HepG2 (cell line): ENCODE measurements at regions not wholly inside any gene's neighbourhood (a gene's known extent, or its start where the extent isn't known, plus 50 kb on each side); places are given as distances from the start of the nearest gene placed in this dataset.

ENCODE experiments used
- ATAC-seq: fragments of 200-7000 bp; cut with Tn5 transposase; 3 replicates; pipeline ENCODE4 v1.9.1; 2020; ENCODE audit warnings: mild to moderate bottlenecking, moderate library complexity
- BruUV-seq: library from RNA; stranded (reverse); fragments of 400-500 nt; replicated peaks from 2 replicates; lab custom pipeline; 2021; lab: Mats Ljungman, UMichigan
- CTCF ChIA-PET: fragments of 300-600 bp; formaldehyde crosslinking; extraction: SDS; loops from one replicate; lab custom pipeline; 2021; ENCODE audit warnings: low total read pairs, inconsistent platforms, low intra/inter-chr PET ratio; lab: Yijun Ruan, JAX
- POLR2A ChIA-PET: fragments of 350-600 bp; sonication (Branson Sonifier 250); formaldehyde crosslinking; loops from one replicate; lab custom pipeline; 2020; ENCODE audit warnings: antibody characterized with exemption, inconsistent platforms; lab: Yijun Ruan, JAX
- DNase-seq: peaks from one replicate; pipeline ENCODE4 v3.0.0-alpha.2; 2015; ENCODE audit warnings: low spot score
- FAIRE-seq: peaks from 3 replicates; lab custom pipeline; 2011; peaks lifted over from hg19 to GRCh38; lab: Jason Lieb, UNC
- H2AFZ ChIP-seq: one replicate; pipeline ENCODE4 v1.6.1; 2011; ENCODE audit warnings: low read length, inconsistent platforms
- H3K27ac ChIP-seq: fragments of 300-600 bp; 3 replicates; pipeline ENCODE4 v1.8.0; 2011; ENCODE audit warnings: mixed run types, mild to moderate bottlenecking, mixed read lengths, low read length, inconsistent platforms; ENCODE audit not compliant: insufficient read depth; ENCODE audit errors: extremely low read length
- H3K27me3 ChIP-seq, 2 experiments: fragments of 200-600 bp in 1 of 2; 2 replicates in 1 of 2; 3 replicates in 1 of 2; pipeline versions ENCODE4 v1.6.0 to v1.8.0; 2011; ENCODE audit warnings: low read length in 2 of 2, mild to moderate bottlenecking in 2 of 2, moderate library complexity in 2 of 2, inconsistent platforms in 1 of 2; ENCODE audit not compliant: insufficient read depth in 2 of 2, control insufficient read depth in 1 of 2
- H3K36me3 ChIP-seq, 2 experiments: fragments of 200-600 bp in 1 of 2; replicated peaks in 1 of 2; 2 replicates in 1 of 2; 3 replicates in 1 of 2; pipeline versions ENCODE4 v1.5.1 to v1.8.0; 2011; ENCODE audit warnings: low read length in 2 of 2, inconsistent platforms in 1 of 2; ENCODE audit not compliant: insufficient read depth in 2 of 2, control insufficient read depth in 1 of 2
- H3K4me1 ChIP-seq: 2 replicates; pipeline ENCODE4 v1.5.1; 2012; ENCODE audit warnings: low read length, inconsistent platforms; ENCODE audit not compliant: insufficient read depth
- H3K4me2 ChIP-seq: 2 replicates; pipeline ENCODE4 v1.6.0; 2011; ENCODE audit warnings: low read depth, low read length, inconsistent platforms
- H3K4me3 ChIP-seq, 3 experiments: fragments of 200-600 bp in 1 of 3; sonication (generic), shearing (Covaris generic) in 1 of 3; replicated peaks in 1 of 3; 2 replicates each; pipeline ENCODE4 v1.5.1; 2011 to 2016; ENCODE audit warnings: low read length in 3 of 3, inconsistent platforms in 2 of 3, low read depth in 2 of 3, mild to moderate bottlenecking in 2 of 3, control low read depth in 1 of 3, mixed read lengths in 1 of 3; ENCODE audit not compliant: insufficient read depth in 1 of 3
- H3K79me2 ChIP-seq: one replicate; pipeline ENCODE4 v1.6.1; 2011; ENCODE audit warnings: low read length, inconsistent platforms; ENCODE audit not compliant: insufficient read depth
- H3K9ac ChIP-seq: 2 replicates; pipeline ENCODE4 v1.6.0; 2011; ENCODE audit warnings: mild to moderate bottlenecking, low read depth, low read length, inconsistent platforms; ENCODE audit not compliant: insufficient read depth
- H3K9me3 ChIP-seq: 2 replicates; pipeline ENCODE4 v1.5.1; 2012; ENCODE audit warnings: mild to moderate bottlenecking, low read length
- H4K20me1 ChIP-seq: 2 replicates; pipeline ENCODE4 v1.6.0; 2011; ENCODE audit warnings: inconsistent platforms, mild to moderate bottlenecking, low read length, moderate library complexity; ENCODE audit not compliant: insufficient read depth
- FOSL2 ChIP-seq: sonication (generic); formaldehyde crosslinking; IDR thresholded peaks from 2 replicates; pipeline ENCODE4 v1.4.0; 2020; ENCODE audit warnings: missing genetic modification reagents
- HOXA3 ChIP-seq: sonication (generic); formaldehyde crosslinking; IDR thresholded peaks from 2 replicates; pipeline ENCODE4 v1.5.0; 2020; ENCODE audit warnings: missing genetic modification reagents
- KAT8 ChIP-seq: IDR thresholded peaks from 2 replicates; pipeline ENCODE4 v1.6.1; 2016; ENCODE audit warnings: missing genetic modification reagents, missing compliant biosample characterization
- MAFK ChIP-seq, 2 experiments: IDR thresholded peaks in 1 of 2; conservative IDR thresholded peaks in 1 of 2; 2 replicates each; pipeline ENCODE4 v1.6.1; 2011; ENCODE audit warnings: improper control_type of control experiment in 2 of 2, low read length in 2 of 2
- MED1 ChIP-seq: sonication (generic); formaldehyde crosslinking; IDR thresholded peaks from 2 replicates; pipeline ENCODE4 v1.4.0; 2020; ENCODE audit warnings: missing genetic modification reagents
- NFE2 ChIP-seq: sonication (generic); formaldehyde crosslinking; IDR thresholded peaks from 2 replicates; pipeline ENCODE4 v1.4.0; 2020; ENCODE audit warnings: missing genetic modification reagents
- NFE2L2 ChIP-seq: fragments of 150-350 bp; IDR thresholded peaks from 2 replicates; pipeline ENCODE4 v1.6.1; 2014; ENCODE audit warnings: low read length
- ONECUT2 ChIP-seq: sonication (generic); formaldehyde crosslinking; IDR thresholded peaks from 2 replicates; pipeline ENCODE4 v1.4.0; 2020; ENCODE audit warnings: missing genetic modification reagents
- SOX6 ChIP-seq, 2 experiments: fragments of 450-650 bp in 1 of 2; sonication (generic) in 1 of 2; formaldehyde crosslinking in 1 of 2; IDR thresholded peaks; 2 replicates each; pipeline versions ENCODE4 v1.4.0 to v1.6.1; 2017 to 2020; ENCODE audit warnings: antibody characterized with exemption in 1 of 2, mild to moderate bottlenecking in 1 of 2, missing genetic modification reagents in 1 of 2
- SRSF4 ChIP-seq: fragments of 200-400 bp; formaldehyde crosslinking; IDR thresholded peaks from one replicate; pipeline ENCODE4 v1.6.1; 2018; ENCODE audit warnings: mild to moderate bottlenecking, low read depth, low read length, moderate library complexity; ENCODE audit not compliant: poor library complexity, severe bottlenecking
- STAG1 ChIP-seq: sonication (generic); formaldehyde crosslinking; IDR thresholded peaks from 2 replicates; pipeline ENCODE4 v1.4.0; 2020; ENCODE audit warnings: missing genetic modification reagents
- XRCC5 ChIP-seq: fragments of 200-400 bp; formaldehyde crosslinking; optimal IDR thresholded peaks from 2 replicates; pipeline ENCODE3; 2017; ENCODE audit warnings: mild to moderate bottlenecking, low read length
- ZNF205 ChIP-seq: IDR thresholded peaks from 2 replicates; pipeline ENCODE4 v1.6.1; 2018; ENCODE audit warnings: missing biosample characterization, missing genetic modification reagents
- ZNF660 ChIP-seq: sonication (generic); formaldehyde crosslinking; IDR thresholded peaks from 2 replicates; pipeline ENCODE4 v1.5.1; 2020; ENCODE audit warnings: mild to moderate bottlenecking, low read depth, missing genetic modification reagents, borderline replicate concordance
- ZNF772 ChIP-seq: sonication (generic); formaldehyde crosslinking; IDR thresholded peaks from 2 replicates; pipeline ENCODE4 v1.5.0; 2020; ENCODE audit warnings: mild to moderate bottlenecking, missing genetic modification reagents
- WGBS: methylation state at CpG from one replicate; pipeline ENCODE4 v1.1.6; 2017; ENCODE audit warnings: low lambda C conversion rate; 5-methylcytosine and 5-hydroxymethylcytosine counted together
- in situ Hi-C: cut with HindIII; loops from 2 replicates; pipeline ENCODE4 v1.10.0; 2017; ENCODE audit warnings: low pct_unique_long_range_greater_than_20kb; ENCODE audit not compliant: extremely low pct_ligation_motif_present
- intact Hi-C: fragments of 100-400 bp; cut with micrococcal nuclease; formaldehyde crosslinking; loops from one replicate; pipeline ENCODE4 v1.10.0; 2022; ENCODE audit not compliant: unreplicated experiment
- TF ChIP-seq, protein P1 (sequence below): sonication (generic); formaldehyde crosslinking; IDR thresholded peaks from 2 replicates; pipeline ENCODE4 v1.5.1; 2020; ENCODE audit warnings: mild to moderate bottlenecking, moderate library complexity, missing genetic modification reagents

DNA sequence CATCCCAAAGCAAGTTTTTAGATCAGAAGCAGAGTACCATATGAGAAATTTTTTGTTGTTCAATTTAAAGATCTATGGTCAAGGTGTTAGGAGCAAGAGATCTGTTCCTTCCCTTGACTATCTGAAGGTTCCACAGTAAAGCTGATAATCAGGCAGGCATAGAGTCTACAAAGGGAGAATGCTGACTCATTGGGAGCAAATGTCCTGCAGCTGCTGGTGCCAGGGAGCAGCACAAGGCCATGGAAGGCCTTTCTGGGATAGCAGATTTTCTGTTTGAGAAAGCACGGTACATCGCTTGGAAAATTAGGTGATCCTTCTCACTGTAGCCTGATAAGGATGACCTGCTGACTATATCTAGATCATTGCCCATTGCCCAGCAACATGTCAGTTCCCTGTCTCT lies 210.1 kb upstream of the C1orf87 start:
- H3K4me2 ChIP-seq, result no peak overlapping the region
- no peak overlapping the region for H2AFZ ChIP-seq
- no peak for FAIRE-seq
- H3K36me3 ChIP-seq, result no peaks in the 10 kb centered on the region
- no TSS peak for BruUV-seq
- no peak overlapping the region for H3K4me3 ChIP-seq
- 0 out of 3 replicates have a peak, but pooled peaks have one; percentile 27 for ATAC-seq
- intact Hi-C loops (loop anchor here (5.0 to 10.0 kb wide), 2 partner anchors 231 to 759 kb away; no protein-coding TSS in a partner anchor), in situ Hi-C loops (loop anchor here (5.0 kb wide), 1 partner anchor 484 kb away; no protein-coding TSS in a partner anchor)
- H3K27ac ChIP-seq, result no peak overlapping the region
- WGBS, result 10% methylated on average over 2 of the region's 2 CpGs
- H3K4me1 ChIP-seq, result peaks cover 10% of the 10 kb centered on the region; the same call in 1 of the 2 replicates
- H3K9me3 ChIP-seq, result no peaks in the 10 kb centered on the region
- no peaks in the 10 kb centered on the region; a peak in 1 of 5 replicates for H3K27me3 ChIP-seq
- no peaks in the 10 kb centered on the region for H3K79me2 ChIP-seq
- DNase-seq, result peak; percentile 3
- no peak overlapping the region for H3K9ac ChIP-seq
- ChIA-PET CTCF (no interaction called here), POLR2A (no interaction called here)
- TF ChIP-seq HOXA3 (no peak), ONECUT2 (CRISPR knock-in tag) (no peak), FOSL2 (0 out of 2 replicates have a peak, but pooled peaks have one; percentile 13), ZNF772 (CRISPR knock-in tag) (no peak), NFE2L2 (peak; percentile 56; the same call in 1 of the 2 replicates), NFE2 (peak; percentile 64; the same call in 1 of the 2 replicates), MAFK (conservative IDR thresholded peaks at IDR 0.05 in 1 of 2, IDR thresholded peaks at IDR 0.05 in 1 of 2; ENCODE audit: low read length in 2 of 2) (peak in 1 of 2 experiments; percentile 13; a peak in 1 of 4 replicates)
- H4K20me1 ChIP-seq, result no peaks in the 10 kb centered on the region

GRCh38 chr1:60281360-60281932 lies 207.9 kb upstream of the C1orf87 start:
- peaks cover 10% of the 10 kb centered on the region; the same call in 1 of the 2 replicates for H3K4me1 ChIP-seq
- H3K4me2 ChIP-seq, result peak overlapping the region; percentile 29; the same call in 1 of the 2 replicates
- no peak overlapping the region for H3K27ac ChIP-seq
- no peak overlapping the region for H3K9ac ChIP-seq
- no peaks in the 10 kb centered on the region for H3K9me3 ChIP-seq
- no peaks in the 10 kb centered on the region for H3K79me2 ChIP-seq
- DNase-seq (peak; percentile 52), ATAC-seq (peak; percentile 100), FAIRE-seq (peak; percentile 68)
- POLR2A ChIA-PET, result no interaction called here
- H2AFZ ChIP-seq, result no peak overlapping the region
- no peaks in the 10 kb centered on the region for H3K27me3 ChIP-seq
- H3K36me3 ChIP-seq, result no peaks in the 10 kb centered on the region
- no peaks in the 10 kb centered on the region for H4K20me1 ChIP-seq
- 0% methylated on average over 9 of the region's 9 CpGs for WGBS
- in situ Hi-C loops, result loop anchor here (5.0 kb wide), 1 partner anchor 486 kb away; no protein-coding TSS in a partner anchor
- CTCF ChIA-PET, result interaction anchor here (1.4 kb wide), 1 partner anchor 484 kb away, joined by 6 read pairs; no protein-coding TSS in a partner anchor
- intact Hi-C loops, result loop anchor here (1.0 to 10.0 kb wide), 3 partner anchors 233 to 761 kb away; no protein-coding TSS in a partner anchor
- BruUV-seq, result no TSS peak
- H3K4me3 ChIP-seq, result no peak overlapping the region
- TF ChIP-seq STAG1 (CRISPR knock-in tag), result peak; percentile 91
- no peak for TF ChIP-seq MED1 (CRISPR knock-in tag)
- TF ChIP-seq SOX6 (IDR thresholded peaks at IDR 0.05), result no peak
- TF ChIP-seq SOX6 (CRISPR knock-in tag; IDR thresholded peaks at IDR 0.05), result no peak
- peak; percentile 53 for TF ChIP-seq XRCC5
- no peak for TF ChIP-seq KAT8 (CRISPR knock-in tag)
- no peak for TF ChIP-seq ZNF660 (CRISPR knock-in tag)
- no peak for TF ChIP-seq SRSF4
- TF ChIP-seq, protein P1, sequence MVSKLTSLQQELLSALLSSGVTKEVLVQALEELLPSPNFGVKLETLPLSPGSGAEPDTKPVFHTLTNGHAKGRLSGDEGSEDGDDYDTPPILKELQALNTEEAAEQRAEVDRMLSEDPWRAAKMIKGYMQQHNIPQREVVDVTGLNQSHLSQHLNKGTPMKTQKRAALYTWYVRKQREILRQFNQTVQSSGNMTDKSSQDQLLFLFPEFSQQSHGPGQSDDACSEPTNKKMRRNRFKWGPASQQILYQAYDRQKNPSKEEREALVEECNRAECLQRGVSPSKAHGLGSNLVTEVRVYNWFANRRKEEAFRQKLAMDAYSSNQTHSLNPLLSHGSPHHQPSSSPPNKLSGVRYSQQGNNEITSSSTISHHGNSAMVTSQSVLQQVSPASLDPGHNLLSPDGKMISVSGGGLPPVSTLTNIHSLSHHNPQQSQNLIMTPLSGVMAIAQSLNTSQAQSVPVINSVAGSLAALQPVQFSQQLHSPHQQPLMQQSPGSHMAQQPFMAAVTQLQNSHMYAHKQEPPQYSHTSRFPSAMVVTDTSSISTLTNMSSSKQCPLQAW (CRISPR knock-in tag), result peak; percentile 50; the same call in 1 of the 2 replicates
- TF ChIP-seq ZNF205, result no peak
